GM12892 (cell line): ENCODE measurements at regions not wholly inside any gene's neighbourhood (a gene's known extent, or its start where the extent isn't known, plus 50 kb on each side); places are given as distances from the start of the nearest gene placed in this dataset.

Source experiments
- POLR2A ChIP-seq: IDR thresholded peaks from 2 replicates; pipeline ENCODE4 v1.6.1; 2011; ENCODE audit warnings: low read depth, low read length, control low read depth
- POLR2AphosphoS5 ChIP-seq: IDR thresholded peaks from 2 replicates; pipeline ENCODE4 v1.6.1; 2011; ENCODE audit warnings: low read depth, low read length, control low read depth
- TAF1 ChIP-seq: IDR thresholded peaks from 2 replicates; pipeline ENCODE4 v1.6.1; 2011; ENCODE audit warnings: low read depth, mild to moderate bottlenecking, control low read depth, low read length, borderline replicate concordance

DNA sequence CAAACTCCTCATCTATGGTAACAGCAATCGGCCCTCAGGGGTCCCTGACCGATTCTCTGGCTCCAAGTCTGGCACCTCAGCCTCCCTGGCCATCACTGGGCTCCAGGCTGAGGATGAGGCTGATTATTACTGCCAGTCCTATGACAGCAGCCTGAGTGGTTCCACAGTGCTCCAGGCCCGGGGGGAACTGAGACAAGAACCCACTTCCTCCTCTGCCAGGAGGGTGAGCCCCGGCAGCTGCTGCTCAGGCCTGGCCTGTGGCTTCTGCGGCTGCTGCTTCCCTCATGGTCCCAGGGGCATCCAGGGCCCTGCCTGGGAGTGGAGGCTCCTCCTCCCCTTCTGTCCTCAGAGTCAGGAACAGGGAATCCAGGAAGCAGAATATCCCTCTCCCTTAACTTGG is 98.4 kb downstream of the ZNF280B start:
- TF ChIP-seq POLR2A (no peak), POLR2AphosphoS5 (no peak), TAF1 (no peak)
